CD4-positive, alpha-beta T cell (primary cell): ENCODE measurements at regions not wholly inside any gene's neighbourhood (a gene's known extent, or its start where the extent isn't known, plus 50 kb on each side); places are given as distances from the start of the nearest gene placed in this dataset.

ENCODE experiments used
- ATAC-seq: fragments of 200-7000 bp; cut with Tn5 transposase; one replicate; pipeline ENCODE4 v1.10.0; 2022; ENCODE audit warnings: mild to moderate bottlenecking; ENCODE audit not compliant: poor library complexity
- CTCF ChIA-PET: fragments of 350-600 bp; sonication (Branson Sonifier 250); formaldehyde crosslinking; loops from one replicate; lab custom pipeline; 2021; ENCODE audit warnings: antibody characterized with exemption, inconsistent platforms; lab: Charles Lee
- POLR2A ChIA-PET: fragments of 350-600 bp; sonication (Branson Sonifier 250); formaldehyde crosslinking; loops from one replicate; lab custom pipeline; 2021; ENCODE audit warnings: antibody characterized with exemption, inconsistent platforms; lab: Charles Lee
- DNase-seq, 14 experiments: peaks; one replicate each; pipeline ENCODE4 v3.0.0-alpha.2; 2013 to 2020; ENCODE audit warnings: mixed read lengths in 2 of 14
- H3K27ac ChIP-seq, 2 donors: one replicate each; pipeline versions ENCODE4 v1.5.1 to v1.7.0; 2013; ENCODE audit warnings: low read length in 2 of 2, low read depth in 1 of 2, mild to moderate bottlenecking in 1 of 2
- H3K27me3 ChIP-seq, 2 experiments: 1 replicate in 1 of 2; 2 replicates in 1 of 2; pipeline versions ENCODE4 v1.6.1 to v1.7.0; 2013; ENCODE audit warnings: low read length in 2 of 2, control low read depth in 1 of 2, mild to moderate bottlenecking in 1 of 2, moderate library complexity in 1 of 2; ENCODE audit not compliant: insufficient read depth in 2 of 2, control insufficient read depth in 1 of 2
- H3K36me3 ChIP-seq: one replicate; pipeline ENCODE4 v1.6.1; 2013; ENCODE audit warnings: low read length, control low read depth; ENCODE audit not compliant: insufficient read depth
- H3K4me1 ChIP-seq: one replicate; pipeline ENCODE4 v1.6.1; 2013; ENCODE audit warnings: low read length, control low read depth; ENCODE audit not compliant: insufficient read depth
- H3K4me3 ChIP-seq: one replicate; pipeline ENCODE4 v1.5.1; 2013; ENCODE audit warnings: mild to moderate bottlenecking, low read length, moderate library complexity
- H3K9me3 ChIP-seq, 2 experiments: 1 replicate in 1 of 2; 2 replicates in 1 of 2; pipeline versions ENCODE4 v1.6.1 to v1.7.0; 2013; ENCODE audit warnings: low read length in 2 of 2, mild to moderate bottlenecking in 2 of 2, control low read depth in 1 of 2, moderate library complexity in 1 of 2; ENCODE audit not compliant: control insufficient read depth in 1 of 2, insufficient read depth in 1 of 2
- H3K27ac Mint-ChIP-seq: one replicate; pipeline ENCODE4 v1.8.0; 2020; ENCODE audit warnings: mixed read lengths
- H3K27me3 Mint-ChIP-seq: one replicate; pipeline ENCODE4 v1.8.0; 2021; ENCODE audit warnings: mixed read lengths
- H3K36me3 Mint-ChIP-seq: one replicate; pipeline ENCODE4 v1.8.0; 2021; ENCODE audit warnings: low read depth, mixed read lengths
- H3K4me1 Mint-ChIP-seq: one replicate; pipeline ENCODE4 v1.8.0; 2021; ENCODE audit warnings: low read depth, mixed read lengths
- H3K4me3 Mint-ChIP-seq: one replicate; pipeline ENCODE4 v1.8.0; 2020; ENCODE audit warnings: mild to moderate bottlenecking, mixed read lengths
- H3K9me3 Mint-ChIP-seq: one replicate; pipeline ENCODE4 v1.8.0; 2020; ENCODE audit warnings: mixed read lengths
- intact Hi-C, 2 experiments: fragments of 100-400 bp; cut with DNase I in 1 of 2; cut with micrococcal nuclease in 1 of 2; formaldehyde crosslinking; loops; one replicate each; pipeline versions ENCODE4 v1.15.1 to v1.9.0; 2023 to 2025; cut with DNase I, micrococcal nuclease
- TF ChIP-seq, protein P1 (sequence below): fragments of 200-600 bp; IDR thresholded peaks from one replicate; pipeline ENCODE4 v1.8.0; 2022; ENCODE audit warnings: antibody characterized with exemption, mild to moderate bottlenecking

DNA sequence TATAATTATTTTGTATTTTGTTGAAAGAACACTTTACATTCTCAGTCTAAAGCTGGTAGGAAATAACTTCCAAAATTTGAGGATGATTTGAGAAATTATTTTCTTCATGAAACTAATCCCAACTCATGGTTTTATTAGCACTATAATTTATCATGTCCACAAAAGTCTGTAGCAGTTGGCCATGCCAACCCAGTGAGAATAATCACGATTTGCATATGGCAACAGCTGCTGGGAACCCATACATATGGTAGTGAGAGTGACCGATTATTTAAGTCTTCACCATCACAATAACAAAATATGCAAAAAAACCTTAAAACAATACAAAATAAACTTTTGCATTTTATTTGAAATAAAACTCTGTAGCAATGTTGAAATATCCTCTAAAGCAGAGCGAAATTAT, 445.9 kb upstream of the ANO3 start:
- no peak overlapping the region for H3K4me3 ChIP-seq
- intact Hi-C loops, result no loop called here
- no peak overlapping the region for H3K4me3 Mint-ChIP-seq
- no peak for DNase-seq
- TF ChIP-seq, protein P1, sequence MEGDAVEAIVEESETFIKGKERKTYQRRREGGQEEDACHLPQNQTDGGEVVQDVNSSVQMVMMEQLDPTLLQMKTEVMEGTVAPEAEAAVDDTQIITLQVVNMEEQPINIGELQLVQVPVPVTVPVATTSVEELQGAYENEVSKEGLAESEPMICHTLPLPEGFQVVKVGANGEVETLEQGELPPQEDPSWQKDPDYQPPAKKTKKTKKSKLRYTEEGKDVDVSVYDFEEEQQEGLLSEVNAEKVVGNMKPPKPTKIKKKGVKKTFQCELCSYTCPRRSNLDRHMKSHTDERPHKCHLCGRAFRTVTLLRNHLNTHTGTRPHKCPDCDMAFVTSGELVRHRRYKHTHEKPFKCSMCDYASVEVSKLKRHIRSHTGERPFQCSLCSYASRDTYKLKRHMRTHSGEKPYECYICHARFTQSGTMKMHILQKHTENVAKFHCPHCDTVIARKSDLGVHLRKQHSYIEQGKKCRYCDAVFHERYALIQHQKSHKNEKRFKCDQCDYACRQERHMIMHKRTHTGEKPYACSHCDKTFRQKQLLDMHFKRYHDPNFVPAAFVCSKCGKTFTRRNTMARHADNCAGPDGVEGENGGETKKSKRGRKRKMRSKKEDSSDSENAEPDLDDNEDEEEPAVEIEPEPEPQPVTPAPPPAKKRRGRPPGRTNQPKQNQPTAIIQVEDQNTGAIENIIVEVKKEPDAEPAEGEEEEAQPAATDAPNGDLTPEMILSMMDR, result no peak
- peaks cover 19% of the 10 kb centered on the region for H3K9me3 Mint-ChIP-seq
- H3K27me3 Mint-ChIP-seq, result no peaks in the 10 kb centered on the region
- ChIA-PET POLR2A (no interaction called here), CTCF (interaction anchor here (1.1 kb wide), 1 partner anchor 83 kb away, joined by 3 read pairs; no protein-coding TSS in a partner anchor)
- no peaks in the 10 kb centered on the region for H3K4me1 ChIP-seq
- H3K36me3 ChIP-seq, result no peaks in the 10 kb centered on the region
- H3K27ac ChIP-seq, result no peak overlapping the region
- H3K9me3 ChIP-seq, result no peaks in the 10 kb centered on the region
- no peak overlapping the region for H3K27ac Mint-ChIP-seq
- no peak for ATAC-seq
- H3K27me3 ChIP-seq, result no peaks in the 10 kb centered on the region
- no peaks in the 10 kb centered on the region for H3K4me1 Mint-ChIP-seq
- no peaks in the 10 kb centered on the region for H3K36me3 Mint-ChIP-seq

DNA sequence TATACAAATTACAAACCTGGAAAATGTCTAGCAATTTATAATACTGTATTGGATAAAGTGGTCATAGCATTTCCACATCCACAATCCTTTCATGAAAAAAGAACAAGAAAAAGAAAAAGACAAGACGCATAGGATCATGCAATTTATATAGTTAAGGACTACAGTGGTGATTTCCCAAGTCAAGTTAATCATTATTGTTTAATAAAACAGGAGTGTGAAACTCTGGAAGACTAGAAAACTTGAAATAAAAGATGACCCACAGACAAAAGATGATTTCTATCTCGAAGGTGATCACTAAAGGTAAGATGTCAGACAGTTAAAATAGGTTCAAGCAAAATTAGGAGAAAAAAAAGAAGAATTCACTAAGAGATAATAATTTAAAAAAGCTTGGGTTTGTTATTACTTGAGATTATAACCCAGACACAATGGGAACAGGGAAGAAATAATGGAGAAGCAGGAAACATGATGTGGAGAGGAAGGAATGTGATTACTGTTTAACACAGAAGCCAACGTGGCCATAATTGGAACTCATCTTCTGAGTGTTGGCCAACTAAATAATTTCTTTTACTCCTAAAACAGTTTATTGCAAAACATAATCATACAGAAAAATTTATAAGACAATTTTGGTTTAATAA, 441.2 kb upstream of the ANO3 start:
- CTCF ChIA-PET, result no interaction called here
- Mint-ChIP-seq H3K27ac (no peak overlapping the region), H3K36me3 (no peaks in the 10 kb centered on the region), H3K9me3 (peaks cover 9% of the 10 kb centered on the region), H3K27me3 (no peaks in the 10 kb centered on the region), H3K4me1 (no peaks in the 10 kb centered on the region), H3K4me3 (no peak overlapping the region)
- H3K36me3 ChIP-seq, result no peaks in the 10 kb centered on the region
- TF ChIP-seq, protein P1, result no peak
- no peak overlapping the region for H3K27ac ChIP-seq
- intact Hi-C loops, result no loop called here
- POLR2A ChIA-PET, result no interaction called here
- no peaks in the 10 kb centered on the region for H3K27me3 ChIP-seq
- no peak for ATAC-seq
- H3K9me3 ChIP-seq, result peaks cover 0 to 3% of the 10 kb centered on the region in 2 experiments
- no peak overlapping the region for H3K4me3 ChIP-seq
- H3K4me1 ChIP-seq, result no peaks in the 10 kb centered on the region
- no peak for DNase-seq

DNA sequence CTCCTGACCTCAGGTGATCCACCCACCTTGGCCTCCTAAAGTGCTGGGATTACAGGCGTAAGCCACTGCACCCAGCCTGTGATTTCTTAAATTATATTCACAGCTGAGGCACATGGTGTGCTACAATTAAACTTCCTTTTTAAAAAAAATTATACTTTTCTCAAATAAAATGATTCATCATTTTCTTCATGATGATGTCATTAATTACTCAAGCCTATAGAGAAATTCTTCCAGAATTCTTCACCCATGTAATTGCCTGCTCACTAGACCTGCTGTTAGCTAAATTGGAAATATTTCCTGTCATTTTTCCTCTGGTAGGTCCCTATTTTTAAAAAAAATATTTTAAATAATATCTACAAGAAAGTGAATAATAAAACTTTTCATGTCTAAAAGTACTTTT, 440.0 kb upstream of the ANO3 start:
- DNase-seq, result no peak
- no peak overlapping the region for H3K4me3 ChIP-seq
- Mint-ChIP-seq H3K27me3 (no peaks in the 10 kb centered on the region), H3K4me1 (no peaks in the 10 kb centered on the region), H3K4me3 (no peak overlapping the region), H3K27ac (no peak overlapping the region), H3K36me3 (no peaks in the 10 kb centered on the region), H3K9me3 (peaks cover 11% of the 10 kb centered on the region)
- H3K9me3 ChIP-seq, result peaks cover 0 to 3% of the 10 kb centered on the region in 2 experiments
- POLR2A ChIA-PET, result no interaction called here
- TF ChIP-seq, protein P1, result no peak
- H3K36me3 ChIP-seq, result no peaks in the 10 kb centered on the region
- CTCF ChIA-PET, result no interaction called here
- H3K27ac ChIP-seq, result no peak overlapping the region
- ATAC-seq, result no peak
- intact Hi-C loops, result no loop called here
- no peaks in the 10 kb centered on the region for H3K4me1 ChIP-seq
- no peaks in the 10 kb centered on the region for H3K27me3 ChIP-seq
